ENCODE measurements at regions not wholly inside any gene's neighbourhood (a gene's known extent, or its start where the extent isn't known, plus 50 kb on each side); places are given as distances from the start of the nearest gene placed in this dataset.

DNA sequence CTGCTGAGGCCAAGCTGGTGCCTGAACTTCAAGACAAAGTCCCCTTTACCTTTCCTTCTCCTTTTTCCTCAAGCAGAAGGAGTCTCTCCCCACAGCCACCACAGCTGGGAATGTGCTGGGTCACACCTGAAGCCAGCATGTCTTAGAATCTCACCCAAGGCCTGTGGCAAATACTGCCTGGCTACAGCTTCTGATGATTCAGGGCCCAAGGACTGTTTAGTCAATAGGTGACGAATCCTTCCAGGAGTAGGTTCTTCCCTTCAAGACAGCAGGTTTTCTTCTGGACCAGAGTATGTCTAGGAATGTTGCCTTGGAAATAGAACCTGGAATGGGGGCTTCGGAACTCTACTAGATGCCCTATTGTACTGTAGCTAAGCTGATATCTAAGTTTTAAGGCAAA, 374.6 kb downstream of the KIF20B start:
- TF ChIP-seq, protein P1, sequence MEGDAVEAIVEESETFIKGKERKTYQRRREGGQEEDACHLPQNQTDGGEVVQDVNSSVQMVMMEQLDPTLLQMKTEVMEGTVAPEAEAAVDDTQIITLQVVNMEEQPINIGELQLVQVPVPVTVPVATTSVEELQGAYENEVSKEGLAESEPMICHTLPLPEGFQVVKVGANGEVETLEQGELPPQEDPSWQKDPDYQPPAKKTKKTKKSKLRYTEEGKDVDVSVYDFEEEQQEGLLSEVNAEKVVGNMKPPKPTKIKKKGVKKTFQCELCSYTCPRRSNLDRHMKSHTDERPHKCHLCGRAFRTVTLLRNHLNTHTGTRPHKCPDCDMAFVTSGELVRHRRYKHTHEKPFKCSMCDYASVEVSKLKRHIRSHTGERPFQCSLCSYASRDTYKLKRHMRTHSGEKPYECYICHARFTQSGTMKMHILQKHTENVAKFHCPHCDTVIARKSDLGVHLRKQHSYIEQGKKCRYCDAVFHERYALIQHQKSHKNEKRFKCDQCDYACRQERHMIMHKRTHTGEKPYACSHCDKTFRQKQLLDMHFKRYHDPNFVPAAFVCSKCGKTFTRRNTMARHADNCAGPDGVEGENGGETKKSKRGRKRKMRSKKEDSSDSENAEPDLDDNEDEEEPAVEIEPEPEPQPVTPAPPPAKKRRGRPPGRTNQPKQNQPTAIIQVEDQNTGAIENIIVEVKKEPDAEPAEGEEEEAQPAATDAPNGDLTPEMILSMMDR (conservative IDR thresholded peaks at IDR 0.05; ENCODE audit: low read length): no peak
- TF ChIP-seq EZH2phosphoT487 (IDR thresholded peaks at IDR 0.05; ENCODE audit: borderline replicate concordance, low read depth, low read length): no peak

All from OCI-LY7 (cell line).